NB4 (cell line): ENCODE measurements at regions not wholly inside any gene's neighbourhood (a gene's known extent, or its start where the extent isn't known, plus 50 kb on each side); places are given as distances from the start of the nearest gene placed in this dataset.

ENCODE experiments used
- POLR2A ChIP-seq: IDR thresholded peaks from 2 replicates; pipeline ENCODE4 v1.6.1; 2011; ENCODE audit warnings: mild to moderate bottlenecking; ENCODE audit not compliant: insufficient read length; ENCODE audit errors: extremely low read depth
- TF ChIP-seq, protein P1 (sequence below): IDR thresholded peaks from one replicate; pipeline ENCODE4 v1.5.1; 2012; ENCODE audit warnings: low read depth, low read length

DNA sequence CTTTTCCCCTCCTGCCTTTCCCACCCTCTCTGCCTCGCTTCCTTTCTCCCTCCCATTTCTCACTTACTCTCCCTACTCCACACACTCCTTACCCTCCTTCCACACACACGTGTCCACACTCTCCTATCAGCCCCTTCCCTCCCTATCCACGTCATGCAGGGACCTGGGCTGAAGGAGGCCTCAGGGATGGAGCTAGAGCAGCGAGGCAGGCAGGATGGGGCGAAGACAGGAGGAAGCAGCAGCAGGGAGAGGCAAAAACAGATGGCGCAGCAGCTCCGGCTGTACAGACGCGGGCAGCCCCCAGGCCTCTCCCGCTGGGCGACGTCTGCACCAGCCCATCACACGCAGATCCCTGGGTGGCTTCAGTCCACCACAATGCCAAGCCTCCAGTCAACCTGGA lies 97.9 kb downstream of the SPATA19 start:
- TF ChIP-seq, protein P1, sequence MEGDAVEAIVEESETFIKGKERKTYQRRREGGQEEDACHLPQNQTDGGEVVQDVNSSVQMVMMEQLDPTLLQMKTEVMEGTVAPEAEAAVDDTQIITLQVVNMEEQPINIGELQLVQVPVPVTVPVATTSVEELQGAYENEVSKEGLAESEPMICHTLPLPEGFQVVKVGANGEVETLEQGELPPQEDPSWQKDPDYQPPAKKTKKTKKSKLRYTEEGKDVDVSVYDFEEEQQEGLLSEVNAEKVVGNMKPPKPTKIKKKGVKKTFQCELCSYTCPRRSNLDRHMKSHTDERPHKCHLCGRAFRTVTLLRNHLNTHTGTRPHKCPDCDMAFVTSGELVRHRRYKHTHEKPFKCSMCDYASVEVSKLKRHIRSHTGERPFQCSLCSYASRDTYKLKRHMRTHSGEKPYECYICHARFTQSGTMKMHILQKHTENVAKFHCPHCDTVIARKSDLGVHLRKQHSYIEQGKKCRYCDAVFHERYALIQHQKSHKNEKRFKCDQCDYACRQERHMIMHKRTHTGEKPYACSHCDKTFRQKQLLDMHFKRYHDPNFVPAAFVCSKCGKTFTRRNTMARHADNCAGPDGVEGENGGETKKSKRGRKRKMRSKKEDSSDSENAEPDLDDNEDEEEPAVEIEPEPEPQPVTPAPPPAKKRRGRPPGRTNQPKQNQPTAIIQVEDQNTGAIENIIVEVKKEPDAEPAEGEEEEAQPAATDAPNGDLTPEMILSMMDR, result no peak
- TF ChIP-seq POLR2A, result no peak
